SU-DHL-6 (cell line): ENCODE measurements at regions not wholly inside any gene's neighbourhood (a gene's known extent, or its start where the extent isn't known, plus 50 kb on each side); places are given as distances from the start of the nearest gene placed in this dataset.

ENCODE experiments used
- EZH2phosphoT487 ChIP-seq: fragments of 200-600 bp; sonication (generic), shearing (Covaris generic); conservative IDR thresholded peaks from 2 replicates; pipeline ENCODE4 v1.6.1; 2018; ENCODE audit warnings: mild to moderate bottlenecking, antibody characterized with exemption, low read length, moderate library complexity, mixed read lengths
- TF ChIP-seq, protein P1 (sequence below): fragments of 200-600 bp; sonication (generic); IDR thresholded peaks from one replicate; pipeline ENCODE4 v1.5.1; 2017; ENCODE audit warnings: antibody characterized with exemption, mild to moderate bottlenecking, low read length, moderate library complexity; ENCODE audit not compliant: insufficient read depth, poor library complexity, severe bottlenecking

DNA sequence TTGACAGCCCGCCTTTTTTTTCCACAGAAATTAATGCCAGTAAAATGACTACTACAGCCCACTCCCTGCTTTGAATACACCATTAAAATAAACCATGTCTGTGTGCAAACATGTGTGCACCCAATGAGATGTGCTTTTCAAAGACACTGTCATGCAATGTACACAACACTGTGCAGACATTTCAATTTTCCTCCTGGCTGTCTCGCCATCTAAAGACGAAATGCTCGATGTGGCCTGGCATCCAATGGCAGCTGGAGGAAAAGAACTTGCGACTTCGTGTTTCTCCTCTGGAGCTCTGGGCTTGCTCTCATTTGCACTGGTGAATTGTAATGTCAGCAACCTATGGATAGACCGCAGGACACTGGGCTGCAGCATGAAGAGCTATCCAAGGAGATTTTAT, 147.0 kb upstream of the NAV2 start:
- TF ChIP-seq, protein P1, sequence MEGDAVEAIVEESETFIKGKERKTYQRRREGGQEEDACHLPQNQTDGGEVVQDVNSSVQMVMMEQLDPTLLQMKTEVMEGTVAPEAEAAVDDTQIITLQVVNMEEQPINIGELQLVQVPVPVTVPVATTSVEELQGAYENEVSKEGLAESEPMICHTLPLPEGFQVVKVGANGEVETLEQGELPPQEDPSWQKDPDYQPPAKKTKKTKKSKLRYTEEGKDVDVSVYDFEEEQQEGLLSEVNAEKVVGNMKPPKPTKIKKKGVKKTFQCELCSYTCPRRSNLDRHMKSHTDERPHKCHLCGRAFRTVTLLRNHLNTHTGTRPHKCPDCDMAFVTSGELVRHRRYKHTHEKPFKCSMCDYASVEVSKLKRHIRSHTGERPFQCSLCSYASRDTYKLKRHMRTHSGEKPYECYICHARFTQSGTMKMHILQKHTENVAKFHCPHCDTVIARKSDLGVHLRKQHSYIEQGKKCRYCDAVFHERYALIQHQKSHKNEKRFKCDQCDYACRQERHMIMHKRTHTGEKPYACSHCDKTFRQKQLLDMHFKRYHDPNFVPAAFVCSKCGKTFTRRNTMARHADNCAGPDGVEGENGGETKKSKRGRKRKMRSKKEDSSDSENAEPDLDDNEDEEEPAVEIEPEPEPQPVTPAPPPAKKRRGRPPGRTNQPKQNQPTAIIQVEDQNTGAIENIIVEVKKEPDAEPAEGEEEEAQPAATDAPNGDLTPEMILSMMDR, result no peak
- TF ChIP-seq EZH2phosphoT487, result no peak
